Vagina (tissue), 2 donors: ENCODE measurements at regions not wholly inside any gene's neighbourhood (a gene's known extent, or its start where the extent isn't known, plus 50 kb on each side); places are given as distances from the start of the nearest gene placed in this dataset.

Experiments
- DNase-seq, 2 donors: peaks; one replicate each; pipeline ENCODE4 v3.0.0-alpha.2; 2017; ENCODE audit errors: extremely low spot score in 2 of 2
- H3K27ac ChIP-seq: fragments of 200-600 bp; sonication (generic); one replicate; pipeline ENCODE4 v1.5.1; 2019
- H3K27me3 ChIP-seq: fragments of 200-600 bp; sonication (generic); one replicate; pipeline ENCODE4 v1.5.1; 2019
- H3K36me3 ChIP-seq, 2 donors: fragments of 200-600 bp; sonication (generic); one replicate each; pipeline ENCODE4 v1.5.1; 2017 to 2019
- H3K4me1 ChIP-seq: fragments of 200-600 bp; sonication (generic); one replicate; pipeline ENCODE4 v1.5.1; 2019
- H3K4me3 ChIP-seq, 2 donors: fragments of 200-600 bp; sonication (generic); 1 replicate in 1 of 2; 2 replicates in 1 of 2; pipeline ENCODE4 v1.5.1; 2016 to 2019
- H3K9me3 ChIP-seq: fragments of 200-600 bp; sonication (generic); one replicate; pipeline ENCODE4 v1.5.1; 2019
- POLR2A ChIP-seq, 2 donors: fragments of 450-650 bp; IDR thresholded peaks; one replicate each; pipeline ENCODE4 v1.6.1; 2017; ENCODE audit warnings: antibody characterized with exemption in 2 of 2, mild to moderate bottlenecking in 2 of 2, moderate library complexity in 2 of 2
- POLR2AphosphoS5 ChIP-seq, 2 donors: sonication (generic); formaldehyde crosslinking; IDR thresholded peaks; one replicate each; pipeline ENCODE4 v1.9.0; 2017; ENCODE audit warnings: antibody characterized with exemption in 2 of 2, mild to moderate bottlenecking in 2 of 2, low read depth in 1 of 2; ENCODE audit not compliant: insufficient read depth in 1 of 2
- intact Hi-C: fragments of 100-400 bp; cut with DNase I; formaldehyde crosslinking; loops from one replicate; pipeline ENCODE4 v1.15.1; 2023
- TF ChIP-seq, protein P1 (sequence below), 3 experiments: fragments of 450-650 bp in 2 of 3; fragments of 200-600 bp in 1 of 3; sonication (generic) in 1 of 3; IDR thresholded peaks; one replicate each; pipeline ENCODE4 v1.5.1; 2017 to 2019; ENCODE audit warnings: antibody characterized with exemption in 3 of 3, mild to moderate bottlenecking in 2 of 3, moderate library complexity in 2 of 3

- TF ChIP-seq POLR2AphosphoS5 (IDR thresholded peaks at IDR 0.05; ENCODE audit: insufficient read depth in 1 of 2, low read depth in 1 of 2) = peak in 1 of 2 donors; percentile 87
- no peak for TF ChIP-seq POLR2A (IDR thresholded peaks at IDR 0.05)
- H3K36me3 ChIP-seq = no peaks in the 10 kb centered on the region
- no peak for DNase-seq
- H3K9me3 ChIP-seq = no peaks in the 10 kb centered on the region
- H3K27ac ChIP-seq = no peak overlapping the region
- H3K4me1 ChIP-seq = peaks cover 17% of the 10 kb centered on the region
- H3K27me3 ChIP-seq = no peaks in the 10 kb centered on the region
- no peak overlapping the region for H3K4me3 ChIP-seq
- intact Hi-C loops = no loop called here
Measured at GRCh38 chr3:27585429-27585828, 101.2 kb upstream of the SLC4A7 start.

DNA sequence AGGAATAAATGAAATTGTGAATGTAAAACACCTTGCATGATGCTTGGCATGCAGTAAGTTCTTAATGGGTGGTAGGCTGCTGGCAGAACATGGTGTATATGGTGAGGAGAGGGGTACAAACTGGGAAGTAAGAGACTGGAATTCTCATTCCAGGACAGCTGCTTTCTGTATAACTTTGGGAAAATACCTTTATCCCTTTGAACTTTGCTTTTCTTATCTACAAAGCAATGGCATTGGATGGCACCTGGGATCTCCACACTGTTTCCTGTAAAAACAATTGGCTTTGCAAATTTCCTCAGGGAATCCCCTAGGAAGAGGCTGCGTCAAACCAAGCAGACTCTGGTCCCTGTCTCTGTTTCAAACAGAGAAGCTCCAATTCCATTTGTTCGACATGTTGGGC lies 100.7 kb upstream of the SLC4A7 start:
- no peaks in the 10 kb centered on the region for H3K36me3 ChIP-seq
- H3K4me3 ChIP-seq = no peak overlapping the region
- H3K4me1 ChIP-seq = peaks cover 11% of the 10 kb centered on the region
- intact Hi-C loops = no loop called here
- H3K9me3 ChIP-seq = no peaks in the 10 kb centered on the region
- no peak for TF ChIP-seq POLR2A (IDR thresholded peaks at IDR 0.05)
- TF ChIP-seq, protein P1, sequence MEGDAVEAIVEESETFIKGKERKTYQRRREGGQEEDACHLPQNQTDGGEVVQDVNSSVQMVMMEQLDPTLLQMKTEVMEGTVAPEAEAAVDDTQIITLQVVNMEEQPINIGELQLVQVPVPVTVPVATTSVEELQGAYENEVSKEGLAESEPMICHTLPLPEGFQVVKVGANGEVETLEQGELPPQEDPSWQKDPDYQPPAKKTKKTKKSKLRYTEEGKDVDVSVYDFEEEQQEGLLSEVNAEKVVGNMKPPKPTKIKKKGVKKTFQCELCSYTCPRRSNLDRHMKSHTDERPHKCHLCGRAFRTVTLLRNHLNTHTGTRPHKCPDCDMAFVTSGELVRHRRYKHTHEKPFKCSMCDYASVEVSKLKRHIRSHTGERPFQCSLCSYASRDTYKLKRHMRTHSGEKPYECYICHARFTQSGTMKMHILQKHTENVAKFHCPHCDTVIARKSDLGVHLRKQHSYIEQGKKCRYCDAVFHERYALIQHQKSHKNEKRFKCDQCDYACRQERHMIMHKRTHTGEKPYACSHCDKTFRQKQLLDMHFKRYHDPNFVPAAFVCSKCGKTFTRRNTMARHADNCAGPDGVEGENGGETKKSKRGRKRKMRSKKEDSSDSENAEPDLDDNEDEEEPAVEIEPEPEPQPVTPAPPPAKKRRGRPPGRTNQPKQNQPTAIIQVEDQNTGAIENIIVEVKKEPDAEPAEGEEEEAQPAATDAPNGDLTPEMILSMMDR (IDR thresholded peaks at IDR 0.05) = no peak
- TF ChIP-seq POLR2AphosphoS5 (IDR thresholded peaks at IDR 0.05; ENCODE audit: insufficient read depth in 1 of 2, low read depth in 1 of 2) = no peak
- H3K27me3 ChIP-seq = no peaks in the 10 kb centered on the region
- no peak overlapping the region for H3K27ac ChIP-seq
- DNase-seq = no peak

DNA sequence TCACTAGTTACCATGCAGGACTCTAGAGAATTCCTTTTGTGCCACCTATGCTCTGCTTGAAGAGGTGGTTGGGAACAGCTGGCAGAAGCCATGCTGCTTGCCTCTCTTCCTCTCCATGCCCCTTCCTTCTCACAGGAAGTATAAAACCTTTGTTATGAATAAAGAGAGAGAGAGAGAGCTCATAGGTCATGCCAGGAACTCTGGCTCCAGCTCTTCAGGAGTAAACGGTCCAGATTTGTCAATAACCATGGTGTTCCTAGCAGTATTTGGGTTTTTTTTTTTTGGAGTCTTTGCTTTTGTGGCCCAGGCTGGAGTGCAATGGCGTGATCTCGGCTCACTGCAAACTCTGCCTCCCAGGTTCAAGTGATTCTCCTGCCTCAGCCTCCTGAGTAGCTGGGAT lies 97.7 kb upstream of the SLC4A7 start:
- intact Hi-C loops = no loop called here
- H3K4me1 ChIP-seq = peaks cover 7% of the 10 kb centered on the region
- H3K27ac ChIP-seq = no peak overlapping the region
- H3K27me3 ChIP-seq = no peaks in the 10 kb centered on the region
- H3K4me3 ChIP-seq = no peak overlapping the region
- TF ChIP-seq POLR2A (IDR thresholded peaks at IDR 0.05) = no peak
- TF ChIP-seq POLR2AphosphoS5 (IDR thresholded peaks at IDR 0.05; ENCODE audit: insufficient read depth in 1 of 2, low read depth in 1 of 2) = no peak
- TF ChIP-seq, protein P1 (IDR thresholded peaks at IDR 0.05) = no peak
- H3K36me3 ChIP-seq = no peaks in the 10 kb centered on the region
- DNase-seq = no peak
- no peaks in the 10 kb centered on the region for H3K9me3 ChIP-seq

GRCh38 chr3:27578032-27578431 lies 93.8 kb upstream of the SLC4A7 start:
- Histone ChIP-seq H3K4me3 (no peak overlapping the region), H3K27ac (peak overlapping the region; percentile 2), H3K36me3 (no peaks in the 10 kb centered on the region), H3K27me3 (no peaks in the 10 kb centered on the region), H3K9me3 (no peaks in the 10 kb centered on the region), H3K4me1 (no peaks in the 10 kb centered on the region)
- no peak for DNase-seq
- intact Hi-C loops = no loop called here
- TF ChIP-seq POLR2AphosphoS5 (IDR thresholded peaks at IDR 0.05; ENCODE audit: insufficient read depth in 1 of 2, low read depth in 1 of 2) (no peak), POLR2A (IDR thresholded peaks at IDR 0.05) (no peak)
- TF ChIP-seq, protein P1 (IDR thresholded peaks at IDR 0.05) = no peak

DNA sequence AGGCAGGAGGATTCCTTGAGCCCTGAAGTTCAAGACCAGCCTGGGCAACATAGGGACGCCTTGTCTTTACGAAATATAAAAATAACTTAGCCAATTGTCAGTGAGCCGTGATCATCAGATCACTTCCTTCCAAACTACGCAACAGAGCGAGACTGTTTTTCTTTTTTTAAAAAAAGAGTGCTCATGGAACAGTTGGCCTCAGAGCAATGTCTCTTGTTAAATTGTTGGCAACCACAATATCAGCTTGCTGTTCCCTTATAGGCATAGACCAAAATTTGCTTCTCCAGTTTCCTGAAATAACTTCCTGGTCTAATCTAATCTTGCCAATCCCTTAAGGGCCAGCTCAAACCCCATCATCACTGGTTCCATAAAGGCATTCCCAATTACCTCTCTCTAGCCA lies 93.3 kb upstream of the SLC4A7 start:
- Histone ChIP-seq H3K27me3 (no peaks in the 10 kb centered on the region), H3K27ac (peak overlapping the region; percentile 2), H3K4me1 (no peaks in the 10 kb centered on the region), H3K36me3 (no peaks in the 10 kb centered on the region), H3K9me3 (no peaks in the 10 kb centered on the region), H3K4me3 (no peak overlapping the region)
- intact Hi-C loops = no loop called here
- no peak for DNase-seq
- TF ChIP-seq POLR2AphosphoS5 (IDR thresholded peaks at IDR 0.05; ENCODE audit: insufficient read depth in 1 of 2, low read depth in 1 of 2) (no peak), POLR2A (IDR thresholded peaks at IDR 0.05) (no peak)
- TF ChIP-seq, protein P1 (IDR thresholded peaks at IDR 0.05) = no peak
